IMR-90 (cell line): ENCODE measurements at regions not wholly inside any gene's neighbourhood (a gene's known extent, or its start where the extent isn't known, plus 50 kb on each side); places are given as distances from the start of the nearest gene placed in this dataset.

Source experiments
- ATAC-seq: fragments of 200-7000 bp; cut with Tn5 transposase; 2 replicates; pipeline ENCODE4 v1.9.1; 2020; ENCODE audit warnings: low read depth, mild to moderate bottlenecking, moderate library complexity
- BruUV-seq: library from RNA; stranded (reverse); fragments of 400-500 nt; replicated peaks from 2 replicates; lab custom pipeline; 2021; lab: Mats Ljungman, UMichigan
- CTCF ChIA-PET: fragments of 300-600 bp; formaldehyde crosslinking; extraction: SDS; loops from one replicate; lab custom pipeline; 2021; ENCODE audit warnings: antibody characterized with exemption; lab: Yijun Ruan, JAX
- POLR2A ChIA-PET: fragments of 300-600 bp; sonication (Branson Sonifier 250); formaldehyde crosslinking; loops from one replicate; lab custom pipeline; 2022; ENCODE audit warnings: antibody characterized with exemption; ENCODE audit not compliant: unreplicated experiment; lab: Charles Lee
- DNase-seq: peaks from one replicate; pipeline ENCODE4 v3.0.0; 2013
- H2AFZ ChIP-seq: replicated peaks from 2 replicates; pipeline ENCODE3; 2013; ENCODE audit warnings: low read length, mild to moderate bottlenecking; ENCODE audit not compliant: poor library complexity
- H2AK5ac ChIP-seq: 2 replicates; pipeline ENCODE4 v1.6.1; 2013; ENCODE audit warnings: low read depth, low read length, inconsistent platforms
- H2AK9ac ChIP-seq: replicated peaks from 2 replicates; pipeline ENCODE3; 2013; ENCODE audit warnings: mild to moderate bottlenecking, low read depth, low read length, moderate library complexity; ENCODE audit not compliant: poor library complexity
- H2BK120ac ChIP-seq: 2 replicates; pipeline ENCODE4 v1.6.1; 2013; ENCODE audit warnings: low read depth, low read length, inconsistent platforms
- H2BK15ac ChIP-seq: 3 replicates; pipeline ENCODE4 v1.6.1; 2013; ENCODE audit warnings: low read depth, low read length, inconsistent platforms
- H2BK20ac ChIP-seq: 2 replicates; pipeline ENCODE4 v1.6.1; 2013; ENCODE audit warnings: low read depth, mild to moderate bottlenecking, inconsistent platforms, low read length, moderate library complexity
- H2BK5ac ChIP-seq: 2 replicates; pipeline ENCODE4 v1.6.1; 2013; ENCODE audit warnings: mild to moderate bottlenecking, low read depth, low read length, inconsistent platforms; ENCODE audit not compliant: poor library complexity, severe bottlenecking
- H3K14ac ChIP-seq: replicated peaks from 2 replicates; pipeline ENCODE4 v1.6.1; 2013; ENCODE audit warnings: low read depth, low read length, inconsistent platforms
- H3K18ac ChIP-seq: 2 replicates; pipeline ENCODE4 v1.6.1; 2013; ENCODE audit warnings: low read depth, low read length, control low read depth
- H3K23ac ChIP-seq: 2 replicates; pipeline ENCODE4 v1.6.1; 2013; ENCODE audit warnings: low read depth, low read length, inconsistent platforms
- H3K27ac ChIP-seq: 2 replicates; pipeline ENCODE4 v1.5.1; 2013; ENCODE audit warnings: mild to moderate bottlenecking, control low read depth, low read length; ENCODE audit not compliant: insufficient read depth
- H3K27me3 ChIP-seq: 2 replicates; pipeline ENCODE4 v1.6.1; 2013; ENCODE audit warnings: low read length; ENCODE audit not compliant: control insufficient read depth, insufficient read depth
- H3K36me3 ChIP-seq: 2 replicates; pipeline ENCODE4 v1.6.1; 2013; ENCODE audit warnings: low read length, mixed read lengths; ENCODE audit not compliant: control insufficient read depth, insufficient read depth
- H3K4ac ChIP-seq: 2 replicates; pipeline ENCODE4 v1.6.1; 2013; ENCODE audit warnings: low read depth, low read length, inconsistent platforms
- H3K4me1 ChIP-seq: 2 replicates; pipeline ENCODE4 v1.6.1; 2013; ENCODE audit warnings: low read length, mixed read lengths; ENCODE audit not compliant: control insufficient read depth, insufficient read depth
- H3K4me2 ChIP-seq: 2 replicates; pipeline ENCODE4 v1.6.1; 2013; ENCODE audit warnings: low read depth, mild to moderate bottlenecking, control low read depth, low read length, moderate library complexity
- H3K4me3 ChIP-seq: 2 replicates; pipeline ENCODE4 v1.5.1; 2013; ENCODE audit warnings: low read depth, mild to moderate bottlenecking, control low read depth, low read length, moderate library complexity; ENCODE audit not compliant: insufficient read depth
- H3K56ac ChIP-seq: 2 replicates; pipeline ENCODE4 v1.6.1; 2013; ENCODE audit warnings: low read length, inconsistent platforms; ENCODE audit not compliant: insufficient read depth; ENCODE audit errors: extremely low read depth
- H3K79me1 ChIP-seq, 2 experiments: 2 replicates each; pipeline ENCODE4 v1.6.1; 2013; ENCODE audit warnings: low read length in 2 of 2, inconsistent platforms in 1 of 2, low read depth in 1 of 2
- H3K9ac ChIP-seq: 2 replicates; pipeline ENCODE4 v1.6.1; 2013; ENCODE audit warnings: low read depth, low read length, control low read depth
- H3K9me1 ChIP-seq: 2 replicates; pipeline ENCODE4 v1.6.1; 2013; ENCODE audit warnings: low read length, inconsistent platforms; ENCODE audit not compliant: insufficient read depth
- H3K9me3 ChIP-seq: 2 replicates; pipeline ENCODE4 v1.6.1; 2013; ENCODE audit warnings: low read length; ENCODE audit not compliant: control insufficient read depth, insufficient read depth
- H4K20me1 ChIP-seq: 2 replicates; pipeline ENCODE4 v1.6.1; 2013; ENCODE audit warnings: low read length, inconsistent platforms; ENCODE audit not compliant: insufficient read depth
- H4K5ac ChIP-seq: 2 replicates; pipeline ENCODE4 v1.6.1; 2013; ENCODE audit warnings: mild to moderate bottlenecking, low read depth, low read length, control low read depth
- H4K8ac ChIP-seq, 2 experiments: 2 replicates each; pipeline ENCODE4 v1.6.1; 2013; ENCODE audit warnings: low read depth in 2 of 2, low read length in 2 of 2, control low read depth in 1 of 2, inconsistent platforms in 1 of 2
- H4K91ac ChIP-seq: 2 replicates; pipeline ENCODE4 v1.6.1; 2013; ENCODE audit warnings: low read depth, low read length, inconsistent platforms; ENCODE audit not compliant: insufficient read depth
- BHLHE40 ChIP-seq: fragments of 150-350 bp; IDR thresholded peaks from 2 replicates; pipeline ENCODE4 v1.6.1; 2016; ENCODE audit warnings: mild to moderate bottlenecking, low read depth, low read length
- FOS ChIP-seq: fragments of 150-350 bp; IDR thresholded peaks from 2 replicates; pipeline ENCODE4 v1.6.1; 2016; ENCODE audit warnings: low read depth, low read length
- MAFK ChIP-seq: IDR thresholded peaks from 2 replicates; pipeline ENCODE4 v1.6.1; 2012; ENCODE audit warnings: low read depth, low read length, improper control_type of control experiment
- MXI1 ChIP-seq: IDR thresholded peaks from 2 replicates; pipeline ENCODE4 v1.6.1; 2012; ENCODE audit warnings: low read depth, mild to moderate bottlenecking, low read length, moderate library complexity, borderline replicate concordance
- NFE2L2 ChIP-seq: fragments of 150-350 bp; IDR thresholded peaks from 2 replicates; pipeline ENCODE4 v1.6.1; 2016; ENCODE audit warnings: low read depth, mild to moderate bottlenecking, low read length
- RCOR1 ChIP-seq: IDR thresholded peaks from 2 replicates; pipeline ENCODE4 v1.6.1; 2012; ENCODE audit warnings: mild to moderate bottlenecking, low read length, improper control_type of control experiment; ENCODE audit not compliant: insufficient replicate concordance
- RFX5 ChIP-seq: IDR thresholded peaks from 2 replicates; pipeline ENCODE4 v1.8.0; 2012; ENCODE audit warnings: low read depth, mild to moderate bottlenecking, low read length, moderate library complexity
- SMC3 ChIP-seq: fragments of 150-350 bp; IDR thresholded peaks from 2 replicates; pipeline ENCODE4 v1.6.1; 2016; ENCODE audit warnings: low read depth, mild to moderate bottlenecking, antibody characterized with exemption, low read length, moderate library complexity
- WGBS, 2 experiments: methylation state at CpG; one replicate each; pipeline versions ENCODE4 v1.1.5 to v1.1.7; 2013; ENCODE audit warnings: missing lambda C conversion rate in 2 of 2; ENCODE audit not compliant: insufficient read length in 1 of 2; ENCODE audit errors: extremely low coverage in 2 of 2; 5-methylcytosine and 5-hydroxymethylcytosine counted together
- dilution Hi-C: fragments of 300-500 bp; cut with HindIII; formaldehyde crosslinking; loops from one replicate; pipeline ENCODE4 v1.14.3; 2018; ENCODE audit warnings: low sequenced_read_pairs; ENCODE audit not compliant: unreplicated experiment
- in situ Hi-C: fragments of 300-500 bp; cut with MboI; formaldehyde crosslinking; loops from 3 replicates; pipeline ENCODE4 v1.14.3; 2019; ENCODE audit warnings: low sequenced_read_pairs, inconsistent platforms, mixed read lengths
- intact Hi-C: fragments of 100-400 bp; cut with micrococcal nuclease; formaldehyde crosslinking; loops from 2 replicates; pipeline ENCODE4 v1.10.0; 2022

DNA sequence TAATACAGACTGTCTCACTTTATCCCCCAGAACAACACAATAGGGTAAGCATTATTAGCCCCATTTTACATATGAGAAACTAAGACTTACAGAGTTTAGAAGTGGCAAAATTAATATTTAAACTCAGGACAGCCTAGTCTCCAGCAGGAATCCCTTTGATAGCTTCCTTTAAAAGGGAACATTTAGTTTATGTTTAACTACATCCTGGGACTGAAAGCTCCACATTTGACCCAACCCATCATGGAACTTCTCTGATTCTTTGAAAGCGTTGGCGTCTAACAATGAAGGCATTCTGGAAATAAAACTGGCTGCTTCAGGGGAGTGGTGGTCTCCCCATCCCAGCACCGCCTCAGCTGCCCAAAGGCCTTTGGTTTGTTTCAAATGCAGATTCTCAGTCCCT is 250.6 kb upstream of the NFIA start:
- DNase-seq (no peak), ATAC-seq (no peak)
- Histone ChIP-seq H2AK9ac (no peak overlapping the region), H3K23ac (no peak overlapping the region), H3K9me3 (no peaks in the 10 kb centered on the region; the same call in 1 of the 2 replicates), H3K56ac (no peak overlapping the region), H4K20me1 (no peaks in the 10 kb centered on the region), H2BK5ac (no peak overlapping the region), H3K27ac (no peak overlapping the region), H3K9ac (no peak overlapping the region), H3K9me1 (no peaks in the 10 kb centered on the region), H3K14ac (no peak overlapping the region), H2BK15ac (no peak overlapping the region), H3K36me3 (no peaks in the 10 kb centered on the region), H3K18ac (no peak overlapping the region), H3K27me3 (no peaks in the 10 kb centered on the region), H4K5ac (no peak overlapping the region), H3K4me1 (no peaks in the 10 kb centered on the region), H2BK120ac (no peak overlapping the region), H3K79me1 (no peaks in the 10 kb centered on the region), H2AFZ (no peak overlapping the region), H4K91ac (no peak overlapping the region), H3K4me2 (no peak overlapping the region), H4K8ac (no peak overlapping the region), H3K4me3 (no peak overlapping the region), H2AK5ac (no peak overlapping the region), H2BK20ac (no peak overlapping the region), H3K4ac (no peak overlapping the region)
- intact Hi-C loops, result no loop called here
- in situ Hi-C loops, result no loop called here
- dilution Hi-C loops, result no loop called here
- no TSS peak for BruUV-seq
- ChIA-PET POLR2A (no interaction called here), CTCF (no interaction called here)
- no peak for TF ChIP-seq MAFK
- TF ChIP-seq MXI1, result no peak
- no peak for TF ChIP-seq FOS
- TF ChIP-seq NFE2L2, result no peak
- TF ChIP-seq BHLHE40, result no peak
- no peak for TF ChIP-seq RCOR1
- no peak for TF ChIP-seq SMC3
- TF ChIP-seq RFX5, result no peak
- 60% methylated on average over 1 of the region's 3 CpGs; no CpG with 5 or more reads in 1 of the 2 experiments for WGBS, 2 experiments
